ENCODE measurements at regions not wholly inside any gene's neighbourhood (a gene's known extent, or its start where the extent isn't known, plus 50 kb on each side); places are given as distances from the start of the nearest gene placed in this dataset.
"Not testable (repeated sequence)": the region's sequence is repeated elsewhere in the genome, so short reads cannot be mapped to it uniquely, and the experiment has no call there.

- peak in 1 of 6 donors; percentile 33 for DNase-seq (ENCODE audit: low read depth in 4 of 6, low spot score in 6 of 6)
- no peak overlapping the region for H3K4me3 ChIP-seq (ENCODE audit: low read depth, low read length)
- H3K27ac ChIP-seq (ENCODE audit: low read depth, low read length) = no peak overlapping the region
- peaks cover 30% of the 10 kb centered on the region for H3K4me1 ChIP-seq (ENCODE audit: control insufficient read depth, insufficient read depth, low read length)
- H3K27me3 ChIP-seq (ENCODE audit: control insufficient read depth, insufficient read depth, low read length) = peaks cover 34% of the 10 kb centered on the region
- WGBS (ENCODE audit: insufficient coverage) = 24% methylated on average over 17 of the region's 21 CpGs
- H3K9me3 ChIP-seq (ENCODE audit: control insufficient read depth, insufficient read depth, low read length) = no peaks in the 10 kb centered on the region
- no peaks in the 10 kb centered on the region for H3K36me3 ChIP-seq (ENCODE audit: control insufficient read depth, insufficient read depth, low read length)
Measured at GRCh38 chr1:22208268-22208972, 65.5 kb upstream of the WNT4 start.

GRCh38 chr1:22208973-22209378 lies 66.1 kb upstream of the WNT4 start:
- WGBS (ENCODE audit: insufficient coverage) = 43% methylated on average over 13 of the region's 16 CpGs
- peaks cover 34% of the 10 kb centered on the region for H3K27me3 ChIP-seq (ENCODE audit: control insufficient read depth, insufficient read depth, low read length)
- no peaks in the 10 kb centered on the region for H3K9me3 ChIP-seq (ENCODE audit: control insufficient read depth, insufficient read depth, low read length)
- peaks cover 30% of the 10 kb centered on the region for H3K4me1 ChIP-seq (ENCODE audit: control insufficient read depth, insufficient read depth, low read length)
- no peak overlapping the region for H3K27ac ChIP-seq (ENCODE audit: low read depth, low read length)
- H3K4me3 ChIP-seq (ENCODE audit: low read depth, low read length) = no peak overlapping the region
- peak in 1 of 6 donors; percentile 19 for DNase-seq (ENCODE audit: low read depth in 4 of 6, low spot score in 6 of 6)
- no peaks in the 10 kb centered on the region for H3K36me3 ChIP-seq (ENCODE audit: control insufficient read depth, insufficient read depth, low read length)

- H3K27ac ChIP-seq (ENCODE audit: low read depth, low read length) = no peak overlapping the region
- WGBS (ENCODE audit: insufficient coverage) = 75% methylated on average over 12 of the region's 12 CpGs
- no peaks in the 10 kb centered on the region for H3K36me3 ChIP-seq (ENCODE audit: control insufficient read depth, insufficient read depth, low read length)
- H3K4me1 ChIP-seq (ENCODE audit: control insufficient read depth, insufficient read depth, low read length) = peaks cover 26% of the 10 kb centered on the region
- H3K27me3 ChIP-seq (ENCODE audit: control insufficient read depth, insufficient read depth, low read length) = peaks cover 34% of the 10 kb centered on the region
- no peaks in the 10 kb centered on the region for H3K9me3 ChIP-seq (ENCODE audit: control insufficient read depth, insufficient read depth, low read length)
- no peak for DNase-seq (ENCODE audit: low read depth in 4 of 6, low spot score in 6 of 6)
- no peak overlapping the region for H3K4me3 ChIP-seq (ENCODE audit: low read depth, low read length)
Measured at GRCh38 chr1:22210176-22210575, 67.3 kb upstream of the WNT4 start.

- Histone ChIP-seq H3K4me3 (ENCODE audit: low read depth, low read length) (no peak overlapping the region), H3K27ac (ENCODE audit: low read depth, low read length) (no peak overlapping the region), H3K9me3 (ENCODE audit: control insufficient read depth, insufficient read depth, low read length) (no peaks in the 10 kb centered on the region), H3K36me3 (ENCODE audit: control insufficient read depth, insufficient read depth, low read length) (no peaks in the 10 kb centered on the region), H3K4me1 (ENCODE audit: control insufficient read depth, insufficient read depth, low read length) (peaks cover 24% of the 10 kb centered on the region), H3K27me3 (ENCODE audit: control insufficient read depth, insufficient read depth, low read length) (peaks cover 34% of the 10 kb centered on the region)
- DNase-seq (ENCODE audit: low read depth in 4 of 6, low spot score in 6 of 6) = no peak
- WGBS (ENCODE audit: insufficient coverage) = 70% methylated on average over 6 of the region's 7 CpGs
Measured at GRCh38 chr1:22210636-22211035, 67.7 kb upstream of the WNT4 start.

GRCh38 chr1:22211459-22211858 lies 68.6 kb upstream of the WNT4 start:
- not testable (repeated sequence) for DNase-seq (ENCODE audit: low read depth in 4 of 6, low spot score in 6 of 6); H3K4me3 ChIP-seq (ENCODE audit: low read depth, low read length); H3K36me3 ChIP-seq (ENCODE audit: control insufficient read depth, insufficient read depth, low read length); H3K27ac ChIP-seq (ENCODE audit: low read depth, low read length); H3K9me3 ChIP-seq (ENCODE audit: control insufficient read depth, insufficient read depth, low read length)
- WGBS (ENCODE audit: insufficient coverage) = no CpG with 5 or more reads among the region's 6 CpGs
- Histone ChIP-seq H3K4me1 (ENCODE audit: control insufficient read depth, insufficient read depth, low read length) (peaks cover 27% of the 10 kb centered on the region), H3K27me3 (ENCODE audit: control insufficient read depth, insufficient read depth, low read length) (peaks cover 34% of the 10 kb centered on the region)

GRCh38 chr1:22212400-22213233 lies 69.7 kb upstream of the WNT4 start:
- no peak for DNase-seq (ENCODE audit: low read depth in 4 of 6, low spot score in 6 of 6)
- Histone ChIP-seq H3K36me3 (ENCODE audit: control insufficient read depth, insufficient read depth, low read length) (no peaks in the 10 kb centered on the region), H3K4me1 (ENCODE audit: control insufficient read depth, insufficient read depth, low read length) (peaks cover 18% of the 10 kb centered on the region), H3K4me3 (ENCODE audit: low read depth, low read length) (no peak overlapping the region), H3K9me3 (ENCODE audit: control insufficient read depth, insufficient read depth, low read length) (no peaks in the 10 kb centered on the region), H3K27ac (ENCODE audit: low read depth, low read length) (no peak overlapping the region), H3K27me3 (ENCODE audit: control insufficient read depth, insufficient read depth, low read length) (peaks cover 34% of the 10 kb centered on the region)
- 63% methylated on average over 12 of the region's 20 CpGs for WGBS (ENCODE audit: insufficient coverage)

- DNase-seq (ENCODE audit: low read depth in 4 of 6, low spot score in 6 of 6) = no peak
- no peak overlapping the region for H3K4me3 ChIP-seq (ENCODE audit: low read depth, low read length)
- peaks cover 12% of the 10 kb centered on the region for H3K27me3 ChIP-seq (ENCODE audit: control insufficient read depth, insufficient read depth, low read length)
- H3K36me3 ChIP-seq (ENCODE audit: control insufficient read depth, insufficient read depth, low read length) = no peaks in the 10 kb centered on the region
- H3K4me1 ChIP-seq (ENCODE audit: control insufficient read depth, insufficient read depth, low read length) = peaks cover 4% of the 10 kb centered on the region
- H3K27ac ChIP-seq (ENCODE audit: low read depth, low read length) = no peak overlapping the region
- no peaks in the 10 kb centered on the region for H3K9me3 ChIP-seq (ENCODE audit: control insufficient read depth, insufficient read depth, low read length)
- 83% methylated on average over 12 of the region's 12 CpGs for WGBS (ENCODE audit: insufficient coverage)
Measured at GRCh38 chr1:22216210-22216883, 73.5 kb upstream of the WNT4 start.

GRCh38 chr1:22216966-22217365 lies 74.1 kb upstream of the WNT4 start:
- Histone ChIP-seq H3K9me3 (ENCODE audit: control insufficient read depth, insufficient read depth, low read length) (no peaks in the 10 kb centered on the region), H3K4me3 (ENCODE audit: low read depth, low read length) (no peak overlapping the region), H3K4me1 (ENCODE audit: control insufficient read depth, insufficient read depth, low read length) (peaks cover 10% of the 10 kb centered on the region), H3K27me3 (ENCODE audit: control insufficient read depth, insufficient read depth, low read length) (peaks cover 11% of the 10 kb centered on the region), H3K27ac (ENCODE audit: low read depth, low read length) (no peak overlapping the region), H3K36me3 (ENCODE audit: control insufficient read depth, insufficient read depth, low read length) (no peaks in the 10 kb centered on the region)
- WGBS (ENCODE audit: insufficient coverage) = 100% methylated on average over 1 of the region's 3 CpGs
- DNase-seq (ENCODE audit: low read depth in 4 of 6, low spot score in 6 of 6) = no peak

GRCh38 chr1:22217811-22218460 lies 75.0 kb upstream of the WNT4 start:
- no peaks in the 10 kb centered on the region for H3K9me3 ChIP-seq (ENCODE audit: control insufficient read depth, insufficient read depth, low read length)
- H3K27me3 ChIP-seq (ENCODE audit: control insufficient read depth, insufficient read depth, low read length) = peaks cover 4% of the 10 kb centered on the region
- H3K4me3 ChIP-seq (ENCODE audit: low read depth, low read length) = no peak overlapping the region
- H3K36me3 ChIP-seq (ENCODE audit: control insufficient read depth, insufficient read depth, low read length) = no peaks in the 10 kb centered on the region
- H3K27ac ChIP-seq (ENCODE audit: low read depth, low read length) = no peak overlapping the region
- 77% methylated on average over 19 of the region's 19 CpGs for WGBS (ENCODE audit: insufficient coverage)
- H3K4me1 ChIP-seq (ENCODE audit: control insufficient read depth, insufficient read depth, low read length) = peaks cover 16% of the 10 kb centered on the region
- DNase-seq (ENCODE audit: low read depth in 4 of 6, low spot score in 6 of 6) = no peak
